Transverse colon (tissue), 4 donors: ENCODE measurements at regions not wholly inside any gene's neighbourhood (a gene's known extent, or its start where the extent isn't known, plus 50 kb on each side); places are given as distances from the start of the nearest gene placed in this dataset.

ENCODE experiments used
- CTCF ChIP-seq, 5 experiments: fragments of 200-600 bp in 3 of 5; fragments of 450-650 bp in 2 of 5; sonication (generic) in 3 of 5; IDR thresholded peaks; 1 replicate in 2 of 5; 2 replicates in 3 of 5; pipeline ENCODE4 v1.5.1; 2016 to 2017; ENCODE audit warnings: antibody characterized with exemption in 5 of 5, inconsistent platforms in 3 of 5, mild to moderate bottlenecking in 2 of 5, moderate library complexity in 1 of 5
- POLR2A ChIP-seq: fragments of 450-650 bp; IDR thresholded peaks from one replicate; pipeline ENCODE4 v1.6.1; 2016; ENCODE audit warnings: antibody characterized with exemption, mild to moderate bottlenecking, moderate library complexity
- POLR2AphosphoS5 ChIP-seq, 3 donors: sonication (generic); formaldehyde crosslinking; IDR thresholded peaks; one replicate each; pipeline ENCODE4 v1.6.1; 2016; ENCODE audit warnings: antibody characterized with exemption in 3 of 3

GRCh38 chr1:177383715-177384114 lies 213.0 kb downstream of the BRINP2 start:
- TF ChIP-seq CTCF (IDR thresholded peaks at IDR 0.05) (no peak), POLR2AphosphoS5 (IDR thresholded peaks at IDR 0.05) (no peak), POLR2A (no peak)
